Small intestine (tissue), 7 donors: ENCODE measurements at regions not wholly inside any gene's neighbourhood (a gene's known extent, or its start where the extent isn't known, plus 50 kb on each side); places are given as distances from the start of the nearest gene placed in this dataset.

Experiments used
- DNase-seq, 2 donors: peaks; one replicate each; pipeline versions ENCODE4 v3.0.0 to v3.0.0-alpha.2; 2013
- FAIRE-seq: peaks from 2 replicates; lab custom pipeline; 2012; peaks lifted over from hg19 to GRCh38; lab: Jason Lieb, UNC
- H3K27ac ChIP-seq, 3 donors: one replicate each; pipeline ENCODE4 v1.5.1; 2013; ENCODE audit warnings: low read length in 2 of 3, mild to moderate bottlenecking in 2 of 3, control low read depth in 1 of 3, inconsistent platforms in 1 of 3, low read depth in 1 of 3, moderate library complexity in 1 of 3
- H3K27me3 ChIP-seq, 3 donors: one replicate each; pipeline ENCODE4 v1.6.1; 2013; ENCODE audit warnings: low read length in 3 of 3, inconsistent platforms in 1 of 3; ENCODE audit not compliant: control insufficient read depth in 3 of 3, insufficient read depth in 3 of 3
- H3K36me3 ChIP-seq, 3 donors: one replicate each; pipeline ENCODE4 v1.6.1; 2013; ENCODE audit warnings: low read length in 3 of 3, inconsistent platforms in 1 of 3, low read depth in 1 of 3, mild to moderate bottlenecking in 1 of 3, moderate library complexity in 1 of 3; ENCODE audit not compliant: control insufficient read depth in 3 of 3, insufficient read depth in 2 of 3
- H3K4me1 ChIP-seq, 3 donors: one replicate each; pipeline ENCODE4 v1.6.1; 2013; ENCODE audit warnings: low read length in 2 of 3, inconsistent platforms in 1 of 3, low read depth in 1 of 3, mild to moderate bottlenecking in 1 of 3, moderate library complexity in 1 of 3; ENCODE audit not compliant: control insufficient read depth in 3 of 3, insufficient read depth in 2 of 3
- H3K4me3 ChIP-seq, 3 donors: one replicate each; pipeline ENCODE4 v1.5.1; 2013; ENCODE audit warnings: low read length in 3 of 3, control low read depth in 1 of 3, inconsistent platforms in 1 of 3, low read depth in 1 of 3, mild to moderate bottlenecking in 1 of 3, moderate library complexity in 1 of 3
- H3K9me3 ChIP-seq, 2 donors: one replicate each; pipeline ENCODE4 v1.6.1; 2013; ENCODE audit warnings: low read depth in 1 of 2, low read length in 1 of 2; ENCODE audit not compliant: control insufficient read depth in 2 of 2, insufficient read depth in 1 of 2
- WGBS, 3 donors: extraction: QIAGEN DNeasy Blood & Tissue Kit; methylation state at CpG; one replicate each; pipeline ENCODE4 v1.1.7; 2013; 5-methylcytosine and 5-hydroxymethylcytosine counted together
- donor health status: healthy with polysubstance abuse.
- donor health status: control.
- donor health status: control.
- donor health status: Bipolar disorder and iron deficiency.
- donor health status: healthy.

GRCh38 chr2:204104811-204105210 lies 168.2 kb downstream of the ICOS start:
- no peak for DNase-seq
- no peak overlapping the region for H3K4me3 ChIP-seq
- peaks cover 0 to 3% (median 0%) of the 10 kb centered on the region in 3 donors for H3K27me3 ChIP-seq
- H3K36me3 ChIP-seq = no peaks in the 10 kb centered on the region
- no peaks in the 10 kb centered on the region for H3K9me3 ChIP-seq
- FAIRE-seq = no peak
- H3K27ac ChIP-seq = no peak overlapping the region
- no peaks in the 10 kb centered on the region for H3K4me1 ChIP-seq
- 80 to 84% (median 84%) methylated on average over 4 of the region's 4 CpGs for WGBS, 3 donors

DNA sequence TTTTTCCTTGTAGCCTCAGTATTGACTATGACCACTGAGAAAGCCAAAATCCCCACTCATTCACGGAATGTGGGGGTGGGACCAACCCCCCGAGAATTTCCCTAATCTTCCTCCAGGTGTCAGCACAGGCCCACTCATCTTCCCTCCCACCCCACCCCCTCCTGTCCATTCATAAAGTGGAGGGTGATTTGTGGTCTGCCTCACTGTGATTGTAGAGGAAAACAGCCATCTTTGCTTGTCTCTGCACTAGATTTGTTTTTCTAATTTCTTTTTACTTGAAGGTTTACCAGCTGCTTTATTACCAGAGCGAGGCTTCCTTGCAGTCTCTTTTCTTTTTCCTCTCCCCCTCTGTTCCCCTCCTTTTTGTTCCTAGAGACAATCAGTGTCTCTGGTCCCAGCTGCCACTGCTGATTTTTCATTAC lies 171.8 kb downstream of the ICOS start:
- WGBS, 3 donors = 17 to 27% (median 26%) methylated on average over 3 of the region's 3 CpGs
- DNase-seq = peak; percentile 30 to 40
- FAIRE-seq = no peak
- Histone ChIP-seq H3K27ac (peak overlapping the region in 1 of 3 donors; percentile 9), H3K4me1 (no peaks in the 10 kb centered on the region), H3K9me3 (no peaks in the 10 kb centered on the region), H3K36me3 (no peaks in the 10 kb centered on the region), H3K4me3 (no peak overlapping the region), H3K27me3 (peaks cover 0 to 3% (median 0%) of the 10 kb centered on the region in 3 donors)

- DNase-seq (no peak), FAIRE-seq (no peak)
- Histone ChIP-seq H3K36me3 (no peaks in the 10 kb centered on the region), H3K27ac (peak overlapping the region in 1 of 3 donors; percentile 9), H3K4me1 (no peaks in the 10 kb centered on the region), H3K4me3 (no peak overlapping the region), H3K27me3 (peaks cover 0 to 2% (median 0%) of the 10 kb centered on the region in 3 donors), H3K9me3 (no peaks in the 10 kb centered on the region)
- WGBS, 3 donors = 55 to 74% (median 66%) methylated on average over 9 of the region's 9 CpGs
These were observed 172.3 kb downstream of the ICOS start for GRCh38 chr2:204108781-204109295.

GRCh38 chr2:204109681-204110080 lies 173.1 kb downstream of the ICOS start:
- peaks cover 0 to 6% (median 0%) of the 10 kb centered on the region in 3 donors for H3K4me1 ChIP-seq
- no peak overlapping the region for H3K4me3 ChIP-seq
- no peaks in the 10 kb centered on the region for H3K36me3 ChIP-seq
- no peak for FAIRE-seq
- no peak overlapping the region for H3K27ac ChIP-seq
- H3K27me3 ChIP-seq = no peaks in the 10 kb centered on the region
- 69 to 83% (median 73%) methylated on average over 11 of the region's 11 CpGs for WGBS, 3 donors
- no peak for DNase-seq
- H3K9me3 ChIP-seq = no peaks in the 10 kb centered on the region

- FAIRE-seq (no peak), DNase-seq (peak in 1 of 2 donors; percentile 42)
- no peak overlapping the region for H3K4me3 ChIP-seq
- H3K27me3 ChIP-seq = no peaks in the 10 kb centered on the region
- no peaks in the 10 kb centered on the region for H3K36me3 ChIP-seq
- peaks cover 0 to 8% (median 2%) of the 10 kb centered on the region in 3 donors for H3K4me1 ChIP-seq
- no peak overlapping the region for H3K27ac ChIP-seq
- no peaks in the 10 kb centered on the region for H3K9me3 ChIP-seq
- WGBS, 3 donors = 40 to 81% (median 55%) methylated on average over 8 of the region's 8 CpGs
These were observed 173.8 kb downstream of the ICOS start for GRCh38 chr2:204110338-204110741.

DNA sequence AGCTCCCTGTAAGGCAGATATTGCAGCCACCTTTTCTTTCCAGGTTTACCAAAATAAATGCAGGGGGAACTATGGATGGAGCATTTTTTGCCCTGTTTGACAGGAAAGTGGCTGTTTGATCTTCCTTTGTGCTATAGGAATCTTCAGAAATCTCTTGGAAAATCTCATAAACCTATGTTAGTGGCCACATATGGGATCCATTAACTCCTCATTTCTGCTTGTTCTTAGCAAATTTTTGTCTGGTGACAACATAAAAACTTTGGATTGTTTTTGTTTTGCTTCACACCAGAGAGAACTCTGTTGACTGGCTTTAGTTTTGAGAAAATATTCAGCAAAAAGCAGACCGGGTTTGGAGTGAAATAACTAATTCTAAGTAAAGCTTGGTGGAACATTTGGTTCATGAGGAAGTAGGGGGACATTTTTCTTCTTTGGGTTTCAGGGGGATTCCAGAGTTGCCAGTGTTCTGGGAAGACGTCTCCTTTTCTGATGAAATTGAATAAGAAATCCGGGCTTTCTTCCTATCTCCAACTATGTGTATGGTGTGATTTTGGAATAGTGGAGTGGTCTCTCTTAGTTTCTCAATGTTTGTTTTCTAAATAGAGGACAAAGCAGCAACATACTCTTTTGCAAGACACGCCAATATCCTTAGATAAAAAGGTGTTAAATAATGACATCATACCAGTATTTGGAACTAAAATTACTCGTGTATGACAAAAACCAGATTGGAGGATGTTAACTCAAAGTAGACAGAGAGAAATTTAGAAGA lies 174.4 kb downstream of the ICOS start:
- Histone ChIP-seq H3K27me3 (no peaks in the 10 kb centered on the region), H3K4me1 (peaks cover 0 to 8% (median 2%) of the 10 kb centered on the region in 3 donors), H3K36me3 (no peaks in the 10 kb centered on the region), H3K27ac (no peak overlapping the region), H3K4me3 (no peak overlapping the region), H3K9me3 (no peaks in the 10 kb centered on the region)
- DNase-seq (no peak), FAIRE-seq (no peak)
- WGBS, 3 donors = 57 to 79% (median 72%) methylated on average over 5 of the region's 5 CpGs

- Histone ChIP-seq H3K9me3 (no peaks in the 10 kb centered on the region), H3K4me1 (peaks cover 0 to 8% (median 2%) of the 10 kb centered on the region in 3 donors), H3K36me3 (no peaks in the 10 kb centered on the region), H3K4me3 (no peak overlapping the region), H3K27ac (peak overlapping the region in 1 of 3 donors; percentile 8), H3K27me3 (no peaks in the 10 kb centered on the region)
- FAIRE-seq (no peak), DNase-seq (no peak)
- WGBS, 3 donors = 73 to 89% (median 85%) methylated on average over 6 of the region's 6 CpGs
These were observed 175.7 kb downstream of the ICOS start for GRCh38 chr2:204112084-204112770.

DNA sequence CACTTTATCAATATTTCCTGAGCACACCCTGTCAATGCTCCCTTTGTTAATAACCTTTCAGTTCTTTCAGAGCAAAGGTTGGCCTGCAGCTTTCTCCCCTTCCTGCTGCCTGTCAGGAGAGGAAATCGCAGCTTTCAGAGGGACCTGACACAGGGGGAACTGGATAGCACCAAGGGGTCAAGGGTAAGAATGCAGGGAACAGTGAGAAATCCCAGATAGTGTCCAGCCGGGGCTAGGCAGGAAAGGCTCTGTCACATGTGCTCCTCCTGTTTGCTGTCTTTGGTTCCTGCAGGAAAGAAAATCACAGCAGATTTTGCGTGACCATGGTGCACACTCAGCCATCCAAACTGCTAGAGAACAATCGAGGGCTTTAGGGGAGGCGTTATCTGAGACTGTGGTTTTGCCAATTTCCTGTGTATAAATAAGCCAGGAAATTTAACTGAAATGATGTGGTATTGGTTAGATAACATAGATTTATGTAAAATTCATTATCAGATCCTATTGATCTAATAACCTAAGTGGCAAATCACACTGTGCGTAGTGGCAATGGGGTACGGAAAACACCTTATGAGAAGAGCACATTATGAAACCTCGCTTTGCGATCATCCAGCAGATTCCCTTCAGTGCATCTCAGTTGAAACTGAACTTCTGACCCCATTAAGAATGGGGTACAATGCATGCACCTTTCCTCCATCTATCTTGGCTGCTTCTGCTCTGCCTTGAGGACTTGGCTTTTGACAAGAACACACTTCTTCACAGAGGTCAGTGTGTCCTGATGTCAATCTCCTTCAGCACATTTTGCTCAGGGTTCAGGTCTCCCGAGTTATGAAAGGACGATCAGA lies 178.0 kb downstream of the ICOS start:
- 16 to 57% (median 42%) methylated on average over 11 of the region's 11 CpGs for WGBS, 3 donors
- FAIRE-seq (no peak), DNase-seq (peak; percentile 34 to 56)
- Histone ChIP-seq H3K9me3 (no peaks in the 10 kb centered on the region), H3K27me3 (no peaks in the 10 kb centered on the region), H3K27ac (no peak overlapping the region), H3K36me3 (no peaks in the 10 kb centered on the region), H3K4me1 (peaks cover 0 to 8% (median 2%) of the 10 kb centered on the region in 3 donors), H3K4me3 (no peak overlapping the region)
